H1 (cell line): ENCODE measurements at regions not wholly inside any gene's neighbourhood (a gene's known extent, or its start where the extent isn't known, plus 50 kb on each side); places are given as distances from the start of the nearest gene placed in this dataset.

ENCODE experiments used
- CTCF ChIA-PET: fragments of 300-600 bp; sonication (Branson Sonifier 250); formaldehyde crosslinking; loops from one replicate; lab custom pipeline; 2021; ENCODE audit not compliant: partially characterized antibody; lab: Charles Lee
- POLR2A ChIA-PET: fragments of 300-600 bp; sonication (Branson Sonifier 250); formaldehyde crosslinking; loops from one replicate; lab custom pipeline; 2021; ENCODE audit warnings: inconsistent platforms; ENCODE audit not compliant: partially characterized antibody; lab: Charles Lee
- DNase-seq, 2 experiments: peaks; one replicate each; pipeline versions ENCODE4 v3.0.0 to v3.0.0-alpha.2; 2010 to 2022; ENCODE audit warnings: low spot score in 2 of 2, low read depth in 1 of 2, mixed read lengths in 1 of 2
- FAIRE-seq: peaks from 2 replicates; lab custom pipeline; 2011; peaks lifted over from hg19 to GRCh38; lab: Jason Lieb, UNC
- H2AFZ ChIP-seq: 2 replicates; pipeline ENCODE4 v1.8.1; 2012; ENCODE audit warnings: low read length, inconsistent platforms
- H2AK5ac ChIP-seq: 2 replicates; pipeline ENCODE4 v1.6.1; 2013; ENCODE audit warnings: low read depth, low read length
- H2BK120ac ChIP-seq: replicated peaks from 2 replicates; pipeline ENCODE3; 2013; ENCODE audit warnings: low read depth, low read length, inconsistent platforms
- H2BK12ac ChIP-seq: 2 replicates; pipeline ENCODE4 v1.6.1; 2013; ENCODE audit warnings: low read depth, low read length
- H2BK15ac ChIP-seq: 2 replicates; pipeline ENCODE4 v1.6.1; 2013; ENCODE audit warnings: low read length
- H2BK20ac ChIP-seq: 2 replicates; pipeline ENCODE4 v1.6.1; 2013; ENCODE audit warnings: low read length
- H2BK5ac ChIP-seq: 2 replicates; pipeline ENCODE4 v1.6.1; 2013; ENCODE audit warnings: low read depth, low read length
- H3K14ac ChIP-seq: 2 replicates; pipeline ENCODE4 v1.6.1; 2013; ENCODE audit warnings: inconsistent platforms; ENCODE audit not compliant: insufficient read length
- H3K18ac ChIP-seq: 2 replicates; pipeline ENCODE4 v1.6.1; 2013; ENCODE audit warnings: low read length; ENCODE audit errors: extremely low read depth
- H3K23ac ChIP-seq: 2 replicates; pipeline ENCODE4 v1.6.1; 2013; ENCODE audit warnings: inconsistent platforms; ENCODE audit not compliant: insufficient read length
- H3K23me2 ChIP-seq: 2 replicates; pipeline ENCODE4 v1.6.1; 2013; ENCODE audit warnings: low read depth, low read length
- H3K27ac ChIP-seq: 2 replicates; pipeline ENCODE4 v1.6.1; 2011; ENCODE audit warnings: low read depth, low read length, inconsistent platforms
- H3K27me3 ChIP-seq, 4 experiments: replicated peaks in 1 of 4; 1 replicate in 1 of 4; 2 replicates in 3 of 4; pipeline versions ENCODE4 v1.6.1 to v1.8.1; 2011 to 2013; ENCODE audit warnings: low read length in 3 of 4, mild to moderate bottlenecking in 3 of 4, inconsistent platforms in 2 of 4, mixed read lengths in 2 of 4, moderate library complexity in 1 of 4; ENCODE audit not compliant: control insufficient read depth in 3 of 4, insufficient read depth in 3 of 4; ENCODE audit errors: extremely low read depth in 1 of 4
- H3K36me3 ChIP-seq, 4 experiments: 2 replicates each; pipeline versions ENCODE4 v1.6.1 to v1.8.1; 2011 to 2013; ENCODE audit warnings: mild to moderate bottlenecking in 4 of 4, low read length in 3 of 4, moderate library complexity in 2 of 4, control low read depth in 1 of 4, inconsistent platforms in 1 of 4; ENCODE audit not compliant: insufficient read depth in 4 of 4, control insufficient read depth in 2 of 4
- H3K4ac ChIP-seq: replicated peaks from 2 replicates; pipeline ENCODE3; 2013; ENCODE audit warnings: low read length, low read depth, mixed read lengths, inconsistent platforms; ENCODE audit not compliant: insufficient read length
- H3K4me1 ChIP-seq, 4 experiments: replicated peaks in 1 of 4; 1 replicate in 1 of 4; 2 replicates in 3 of 4; pipeline versions ENCODE4 v1.6.1 to v1.8.1; 2011 to 2013; ENCODE audit warnings: low read length in 3 of 4, inconsistent platforms in 2 of 4, mixed read lengths in 1 of 4; ENCODE audit not compliant: insufficient read depth in 4 of 4, control insufficient read depth in 3 of 4
- H3K4me2 ChIP-seq, 2 experiments: 2 replicates each; pipeline versions ENCODE4 v1.6.1 to v1.8.1; 2011 to 2013; ENCODE audit warnings: low read depth in 2 of 2, low read length in 2 of 2, control low read depth in 1 of 2, inconsistent platforms in 1 of 2, mild to moderate bottlenecking in 1 of 2; ENCODE audit not compliant: insufficient read depth in 1 of 2
- H3K4me3 ChIP-seq, 4 experiments: fragments of 200-600, 300-600 bp in 1 of 4; sonication (generic), shearing (Covaris generic), sonication (Bioruptor Twin) in 1 of 4; 2 replicates each; pipeline versions ENCODE4 v1.5.1 to v1.8.1; 2011 to 2016; ENCODE audit warnings: low read length in 4 of 4, low read depth in 3 of 4, control low read depth in 2 of 4, inconsistent platforms in 2 of 4, mild to moderate bottlenecking in 2 of 4, mixed read lengths in 1 of 4, moderate library complexity in 1 of 4; ENCODE audit not compliant: insufficient read depth in 2 of 4; ENCODE audit errors: extremely low read depth in 1 of 4
- H3K56ac ChIP-seq: replicated peaks from 2 replicates; pipeline ENCODE3; 2013; ENCODE audit warnings: low read depth, mild to moderate bottlenecking, mixed read lengths, low read length, inconsistent platforms; ENCODE audit not compliant: insufficient read length
- H3K79me1 ChIP-seq: 2 replicates; pipeline ENCODE4 v1.6.1; 2013; ENCODE audit warnings: low read depth, low read length, control low read depth
- H3K79me2 ChIP-seq, 2 experiments: 2 replicates each; pipeline versions ENCODE4 v1.6.1 to v1.8.1; 2012 to 2013; ENCODE audit warnings: low read length in 2 of 2, mild to moderate bottlenecking in 2 of 2, inconsistent platforms in 1 of 2; ENCODE audit not compliant: insufficient read depth in 2 of 2, control insufficient read depth in 1 of 2
- H3K9ac ChIP-seq, 4 experiments: replicated peaks in 1 of 4; 1 replicate in 1 of 4; 2 replicates in 3 of 4; pipeline versions ENCODE4 v1.6.1 to v1.8.1; 2011 to 2013; ENCODE audit warnings: low read depth in 3 of 4, low read length in 3 of 4, control low read depth in 2 of 4, mild to moderate bottlenecking in 2 of 4, moderate library complexity in 2 of 4, inconsistent platforms in 1 of 4; ENCODE audit errors: extremely low read depth in 1 of 4
- H3K9me3 ChIP-seq, 2 experiments: 2 replicates each; pipeline versions ENCODE4 v1.6.1 to v1.8.1; 2012 to 2013; ENCODE audit warnings: mild to moderate bottlenecking in 2 of 2, moderate library complexity in 2 of 2, control low read depth in 1 of 2, inconsistent platforms in 1 of 2, low read depth in 1 of 2, low read length in 1 of 2, mixed read lengths in 1 of 2; ENCODE audit not compliant: insufficient read depth in 2 of 2
- H4K20me1 ChIP-seq, 2 experiments: replicated peaks in 1 of 2; 2 replicates each; pipeline versions ENCODE3 to v1.8.1; 2011 to 2013; ENCODE audit warnings: inconsistent platforms in 2 of 2, low read length in 2 of 2, mild to moderate bottlenecking in 1 of 2; ENCODE audit not compliant: insufficient read depth in 2 of 2, control insufficient read depth in 1 of 2
- H4K5ac ChIP-seq: 2 replicates; pipeline ENCODE4 v1.6.1; 2013; ENCODE audit warnings: low read length, low read depth, mixed read lengths, inconsistent platforms; ENCODE audit not compliant: insufficient read length
- H4K8ac ChIP-seq: 2 replicates; pipeline ENCODE4 v1.8.0; 2013; ENCODE audit warnings: mild to moderate bottlenecking, moderate library complexity, low read length, inconsistent platforms; ENCODE audit not compliant: insufficient read depth; ENCODE audit errors: extremely low read depth
- H4K91ac ChIP-seq: replicated peaks from 2 replicates; pipeline ENCODE3; 2013; ENCODE audit warnings: low read length, mixed read lengths, inconsistent platforms; ENCODE audit not compliant: insufficient read length
- GABPA ChIP-seq: IDR thresholded peaks from 2 replicates; pipeline ENCODE4 v1.6.1; 2011; ENCODE audit warnings: mild to moderate bottlenecking, low read length, moderate library complexity, borderline replicate concordance; ENCODE audit not compliant: insufficient read depth
- TF ChIP-seq, protein P1 (sequence below): fragments of 300-600 bp; sonication (generic); IDR thresholded peaks from 2 replicates; pipeline ENCODE4 v1.7.1; 2012; ENCODE audit warnings: low read length, moderate library complexity, mild to moderate bottlenecking, inconsistent platforms; ENCODE audit not compliant: insufficient replicate concordance

DNA sequence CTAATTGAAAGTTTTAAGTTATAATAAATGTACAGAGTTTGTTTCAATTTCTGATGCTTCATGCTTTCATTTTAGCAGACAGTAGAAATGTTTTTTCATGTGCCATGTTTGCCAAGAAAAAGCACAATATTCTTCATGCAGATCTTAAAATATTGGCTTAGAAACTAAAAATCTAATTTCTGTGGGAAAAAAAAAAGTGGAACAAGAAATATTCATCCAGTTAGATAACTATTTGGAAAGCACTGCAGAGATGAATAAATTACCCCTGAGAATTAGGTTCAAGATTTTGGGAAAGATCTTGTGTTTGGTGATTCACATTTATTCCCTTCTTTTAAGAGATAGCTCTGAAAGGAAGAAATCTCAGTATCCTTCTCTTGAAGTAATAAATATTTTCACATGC is 912.5 kb downstream of the C4orf33 start:
- no peak for FAIRE-seq
- no peak overlapping the region for H2BK15ac ChIP-seq
- no peak overlapping the region for H3K23ac ChIP-seq
- no peak overlapping the region for H3K18ac ChIP-seq
- H2AFZ ChIP-seq, result no peak overlapping the region
- no peak for DNase-seq
- CTCF ChIA-PET, result no interaction called here
- POLR2A ChIA-PET, result no interaction called here
- no peak overlapping the region for H2BK120ac ChIP-seq
- no peaks in the 10 kb centered on the region for H3K27me3 ChIP-seq
- no peak overlapping the region for H4K8ac ChIP-seq
- peaks cover 0 to 4% (median 0%) of the 10 kb centered on the region in 4 experiments; a peak in 1 of 8 replicates for H3K36me3 ChIP-seq
- no peak overlapping the region for H3K4me3 ChIP-seq
- no peak overlapping the region for H3K9ac ChIP-seq
- H3K14ac ChIP-seq, result no peak overlapping the region
- no peaks in the 10 kb centered on the region for H4K20me1 ChIP-seq
- H3K4me1 ChIP-seq, result no peaks in the 10 kb centered on the region
- no peaks in the 10 kb centered on the region for H3K23me2 ChIP-seq
- H2BK20ac ChIP-seq, result no peak overlapping the region
- H4K91ac ChIP-seq, result no peak overlapping the region
- no peak overlapping the region for H3K27ac ChIP-seq
- H3K56ac ChIP-seq, result no peak overlapping the region
- no peak overlapping the region for H2AK5ac ChIP-seq
- H3K9me3 ChIP-seq, result peaks cover 0 to 7% of the 10 kb centered on the region in 2 experiments; a peak in 1 of 4 replicates
- no peaks in the 10 kb centered on the region for H3K79me2 ChIP-seq
- no peak overlapping the region for H2BK5ac ChIP-seq
- H3K79me1 ChIP-seq, result no peaks in the 10 kb centered on the region
- no peak overlapping the region for H3K4me2 ChIP-seq
- H4K5ac ChIP-seq, result no peak overlapping the region
- H3K4ac ChIP-seq, result no peak overlapping the region
- H2BK12ac ChIP-seq, result no peak overlapping the region
- TF ChIP-seq, protein P1, sequence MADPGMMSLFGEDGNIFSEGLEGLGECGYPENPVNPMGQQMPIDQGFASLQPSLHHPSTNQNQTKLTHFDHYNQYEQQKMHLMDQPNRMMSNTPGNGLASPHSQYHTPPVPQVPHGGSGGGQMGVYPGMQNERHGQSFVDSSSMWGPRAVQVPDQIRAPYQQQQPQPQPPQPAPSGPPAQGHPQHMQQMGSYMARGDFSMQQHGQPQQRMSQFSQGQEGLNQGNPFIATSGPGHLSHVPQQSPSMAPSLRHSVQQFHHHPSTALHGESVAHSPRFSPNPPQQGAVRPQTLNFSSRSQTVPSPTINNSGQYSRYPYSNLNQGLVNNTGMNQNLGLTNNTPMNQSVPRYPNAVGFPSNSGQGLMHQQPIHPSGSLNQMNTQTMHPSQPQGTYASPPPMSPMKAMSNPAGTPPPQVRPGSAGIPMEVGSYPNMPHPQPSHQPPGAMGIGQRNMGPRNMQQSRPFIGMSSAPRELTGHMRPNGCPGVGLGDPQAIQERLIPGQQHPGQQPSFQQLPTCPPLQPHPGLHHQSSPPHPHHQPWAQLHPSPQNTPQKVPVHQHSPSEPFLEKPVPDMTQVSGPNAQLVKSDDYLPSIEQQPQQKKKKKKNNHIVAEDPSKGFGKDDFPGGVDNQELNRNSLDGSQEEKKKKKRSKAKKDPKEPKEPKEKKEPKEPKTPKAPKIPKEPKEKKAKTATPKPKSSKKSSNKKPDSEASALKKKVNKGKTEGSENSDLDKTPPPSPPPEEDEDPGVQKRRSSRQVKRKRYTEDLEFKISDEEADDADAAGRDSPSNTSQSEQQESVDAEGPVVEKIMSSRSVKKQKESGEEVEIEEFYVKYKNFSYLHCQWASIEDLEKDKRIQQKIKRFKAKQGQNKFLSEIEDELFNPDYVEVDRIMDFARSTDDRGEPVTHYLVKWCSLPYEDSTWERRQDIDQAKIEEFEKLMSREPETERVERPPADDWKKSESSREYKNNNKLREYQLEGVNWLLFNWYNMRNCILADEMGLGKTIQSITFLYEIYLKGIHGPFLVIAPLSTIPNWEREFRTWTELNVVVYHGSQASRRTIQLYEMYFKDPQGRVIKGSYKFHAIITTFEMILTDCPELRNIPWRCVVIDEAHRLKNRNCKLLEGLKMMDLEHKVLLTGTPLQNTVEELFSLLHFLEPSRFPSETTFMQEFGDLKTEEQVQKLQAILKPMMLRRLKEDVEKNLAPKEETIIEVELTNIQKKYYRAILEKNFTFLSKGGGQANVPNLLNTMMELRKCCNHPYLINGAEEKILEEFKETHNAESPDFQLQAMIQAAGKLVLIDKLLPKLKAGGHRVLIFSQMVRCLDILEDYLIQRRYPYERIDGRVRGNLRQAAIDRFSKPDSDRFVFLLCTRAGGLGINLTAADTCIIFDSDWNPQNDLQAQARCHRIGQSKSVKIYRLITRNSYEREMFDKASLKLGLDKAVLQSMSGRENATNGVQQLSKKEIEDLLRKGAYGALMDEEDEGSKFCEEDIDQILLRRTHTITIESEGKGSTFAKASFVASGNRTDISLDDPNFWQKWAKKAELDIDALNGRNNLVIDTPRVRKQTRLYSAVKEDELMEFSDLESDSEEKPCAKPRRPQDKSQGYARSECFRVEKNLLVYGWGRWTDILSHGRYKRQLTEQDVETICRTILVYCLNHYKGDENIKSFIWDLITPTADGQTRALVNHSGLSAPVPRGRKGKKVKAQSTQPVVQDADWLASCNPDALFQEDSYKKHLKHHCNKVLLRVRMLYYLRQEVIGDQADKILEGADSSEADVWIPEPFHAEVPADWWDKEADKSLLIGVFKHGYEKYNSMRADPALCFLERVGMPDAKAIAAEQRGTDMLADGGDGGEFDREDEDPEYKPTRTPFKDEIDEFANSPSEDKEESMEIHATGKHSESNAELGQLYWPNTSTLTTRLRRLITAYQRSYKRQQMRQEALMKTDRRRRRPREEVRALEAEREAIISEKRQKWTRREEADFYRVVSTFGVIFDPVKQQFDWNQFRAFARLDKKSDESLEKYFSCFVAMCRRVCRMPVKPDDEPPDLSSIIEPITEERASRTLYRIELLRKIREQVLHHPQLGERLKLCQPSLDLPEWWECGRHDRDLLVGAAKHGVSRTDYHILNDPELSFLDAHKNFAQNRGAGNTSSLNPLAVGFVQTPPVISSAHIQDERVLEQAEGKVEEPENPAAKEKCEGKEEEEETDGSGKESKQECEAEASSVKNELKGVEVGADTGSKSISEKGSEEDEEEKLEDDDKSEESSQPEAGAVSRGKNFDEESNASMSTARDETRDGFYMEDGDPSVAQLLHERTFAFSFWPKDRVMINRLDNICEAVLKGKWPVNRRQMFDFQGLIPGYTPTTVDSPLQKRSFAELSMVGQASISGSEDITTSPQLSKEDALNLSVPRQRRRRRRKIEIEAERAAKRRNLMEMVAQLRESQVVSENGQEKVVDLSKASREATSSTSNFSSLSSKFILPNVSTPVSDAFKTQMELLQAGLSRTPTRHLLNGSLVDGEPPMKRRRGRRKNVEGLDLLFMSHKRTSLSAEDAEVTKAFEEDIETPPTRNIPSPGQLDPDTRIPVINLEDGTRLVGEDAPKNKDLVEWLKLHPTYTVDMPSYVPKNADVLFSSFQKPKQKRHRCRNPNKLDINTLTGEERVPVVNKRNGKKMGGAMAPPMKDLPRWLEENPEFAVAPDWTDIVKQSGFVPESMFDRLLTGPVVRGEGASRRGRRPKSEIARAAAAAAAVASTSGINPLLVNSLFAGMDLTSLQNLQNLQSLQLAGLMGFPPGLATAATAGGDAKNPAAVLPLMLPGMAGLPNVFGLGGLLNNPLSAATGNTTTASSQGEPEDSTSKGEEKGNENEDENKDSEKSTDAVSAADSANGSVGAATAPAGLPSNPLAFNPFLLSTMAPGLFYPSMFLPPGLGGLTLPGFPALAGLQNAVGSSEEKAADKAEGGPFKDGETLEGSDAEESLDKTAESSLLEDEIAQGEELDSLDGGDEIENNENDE, result no peak
- no peak for TF ChIP-seq GABPA
